ENCODE measurements at regions not wholly inside any gene's neighbourhood (a gene's known extent, or its start where the extent isn't known, plus 50 kb on each side); places are given as distances from the start of the nearest gene placed in this dataset.

GRCh38 chr5:104815212-104815611 lies 1252.6 kb upstream of the NUDT12 start:
- TF ChIP-seq, protein P1, sequence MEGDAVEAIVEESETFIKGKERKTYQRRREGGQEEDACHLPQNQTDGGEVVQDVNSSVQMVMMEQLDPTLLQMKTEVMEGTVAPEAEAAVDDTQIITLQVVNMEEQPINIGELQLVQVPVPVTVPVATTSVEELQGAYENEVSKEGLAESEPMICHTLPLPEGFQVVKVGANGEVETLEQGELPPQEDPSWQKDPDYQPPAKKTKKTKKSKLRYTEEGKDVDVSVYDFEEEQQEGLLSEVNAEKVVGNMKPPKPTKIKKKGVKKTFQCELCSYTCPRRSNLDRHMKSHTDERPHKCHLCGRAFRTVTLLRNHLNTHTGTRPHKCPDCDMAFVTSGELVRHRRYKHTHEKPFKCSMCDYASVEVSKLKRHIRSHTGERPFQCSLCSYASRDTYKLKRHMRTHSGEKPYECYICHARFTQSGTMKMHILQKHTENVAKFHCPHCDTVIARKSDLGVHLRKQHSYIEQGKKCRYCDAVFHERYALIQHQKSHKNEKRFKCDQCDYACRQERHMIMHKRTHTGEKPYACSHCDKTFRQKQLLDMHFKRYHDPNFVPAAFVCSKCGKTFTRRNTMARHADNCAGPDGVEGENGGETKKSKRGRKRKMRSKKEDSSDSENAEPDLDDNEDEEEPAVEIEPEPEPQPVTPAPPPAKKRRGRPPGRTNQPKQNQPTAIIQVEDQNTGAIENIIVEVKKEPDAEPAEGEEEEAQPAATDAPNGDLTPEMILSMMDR (IDR thresholded peaks at IDR 0.05; ENCODE audit: borderline replicate concordance): no peak
- H3K4me1 ChIP-seq: no peaks in the 10 kb centered on the region
- intact Hi-C loops (cut with micrococcal nuclease): no loop called here
- peaks cover 13% of the 10 kb centered on the region for H3K9me3 ChIP-seq (replicated peaks)
- no peak overlapping the region for H3K27ac ChIP-seq (replicated peaks)
- no peaks in the 10 kb centered on the region for H3K36me3 ChIP-seq
- no peaks in the 10 kb centered on the region for H3K27me3 ChIP-seq (ENCODE audit: low read depth)
- DNase-seq: no peak
- H3K4me3 ChIP-seq: no peak overlapping the region

GRCh38 chr5:104800440-104801048 lies 1238.0 kb upstream of the NUDT12 start:
- TF ChIP-seq, protein P1 (IDR thresholded peaks at IDR 0.05; ENCODE audit: borderline replicate concordance): no peak
- intact Hi-C loops (cut with micrococcal nuclease): no loop called here
- H3K27ac ChIP-seq (replicated peaks): no peak overlapping the region
- no peak overlapping the region for H3K4me3 ChIP-seq
- no peaks in the 10 kb centered on the region for H3K36me3 ChIP-seq
- H3K9me3 ChIP-seq (replicated peaks): peaks cover 17% of the 10 kb centered on the region
- H3K27me3 ChIP-seq (ENCODE audit: low read depth): no peaks in the 10 kb centered on the region
- no peaks in the 10 kb centered on the region for H3K4me1 ChIP-seq
- no peak for DNase-seq

DNA sequence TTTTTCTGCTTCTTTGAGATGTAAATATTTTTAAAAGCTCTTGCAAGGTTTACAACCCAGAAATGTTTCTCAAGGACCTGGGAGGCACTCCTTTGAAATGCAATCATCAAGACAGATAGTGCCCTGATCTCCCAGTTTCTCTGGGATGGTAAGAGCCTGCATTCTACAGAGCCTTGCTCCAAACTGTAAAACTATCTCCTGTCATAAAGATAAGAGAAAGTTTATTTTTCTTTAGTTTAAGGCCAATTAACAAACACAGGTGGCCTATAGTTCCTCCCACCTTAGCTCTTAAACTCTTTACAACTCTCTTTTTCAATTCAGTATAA lies 1231.1 kb upstream of the NUDT12 start:
- intact Hi-C loops (cut with micrococcal nuclease): no loop called here

GRCh38 chr5:104793031-104793754 lies 1230.6 kb upstream of the NUDT12 start:
- TF ChIP-seq, protein P1 (IDR thresholded peaks at IDR 0.05; ENCODE audit: borderline replicate concordance): no peak
- Histone ChIP-seq H3K27ac (replicated peaks) (no peak overlapping the region), H3K4me3 (no peak overlapping the region), H3K27me3 (ENCODE audit: low read depth) (no peaks in the 10 kb centered on the region), H3K9me3 (replicated peaks) (no peaks in the 10 kb centered on the region), H3K36me3 (no peaks in the 10 kb centered on the region), H3K4me1 (no peaks in the 10 kb centered on the region)
- intact Hi-C loops (cut with micrococcal nuclease): no loop called here
- DNase-seq: no peak

More for the DNA sequence above, 1231.1 kb upstream of the NUDT12 start:
- TF ChIP-seq, protein P1 (IDR thresholded peaks at IDR 0.05; ENCODE audit: borderline replicate concordance): no peak
- Histone ChIP-seq H3K4me3 (no peak overlapping the region), H3K36me3 (no peaks in the 10 kb centered on the region), H3K4me1 (no peaks in the 10 kb centered on the region), H3K27me3 (ENCODE audit: low read depth) (no peaks in the 10 kb centered on the region), H3K9me3 (replicated peaks) (no peaks in the 10 kb centered on the region), H3K27ac (replicated peaks) (no peak overlapping the region)
- no peak for DNase-seq

DNA sequence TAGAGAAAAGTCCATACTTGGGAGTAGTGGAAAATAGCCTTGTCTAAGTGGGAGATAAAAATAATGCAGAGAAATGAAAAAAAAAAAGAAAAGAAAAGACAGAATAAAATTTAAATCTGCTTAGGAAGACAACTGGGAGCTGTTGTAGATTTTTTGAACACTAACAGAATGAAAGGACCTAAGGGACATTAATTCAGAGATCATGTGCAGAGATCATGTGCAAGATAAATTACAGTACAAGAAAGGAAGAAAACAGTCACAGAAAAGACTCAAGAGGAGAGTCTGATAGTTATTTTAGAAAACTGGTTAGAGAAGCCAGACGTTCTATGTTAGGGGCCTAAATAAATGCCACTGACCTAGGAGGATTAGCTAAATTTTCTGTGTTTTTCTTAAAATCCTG lies 1226.8 kb upstream of the NUDT12 start:
- H3K9me3 ChIP-seq (replicated peaks): peaks cover 14% of the 10 kb centered on the region
- DNase-seq: no peak
- H3K27ac ChIP-seq (replicated peaks): no peak overlapping the region
- H3K4me3 ChIP-seq: no peak overlapping the region
- H3K4me1 ChIP-seq: no peaks in the 10 kb centered on the region
- intact Hi-C loops (cut with micrococcal nuclease): no loop called here
- TF ChIP-seq, protein P1 (IDR thresholded peaks at IDR 0.05; ENCODE audit: borderline replicate concordance): no peak
- no peaks in the 10 kb centered on the region for H3K27me3 ChIP-seq (ENCODE audit: low read depth)
- H3K36me3 ChIP-seq: no peaks in the 10 kb centered on the region

Data from left ventricle myocardium inferior (tissue), 1 donor.